Activated T-cell treated with anti-CD3 and anti-CD28 coated beads, Interleukin-2, amount 50 U/mL, for 24 hours (primary cell): ENCODE measurements at regions not wholly inside any gene's neighbourhood (a gene's known extent, or its start where the extent isn't known, plus 50 kb on each side); places are given as distances from the start of the nearest gene placed in this dataset.
"Not testable (repeated sequence)": the region's sequence is repeated elsewhere in the genome, so short reads cannot be mapped to it uniquely, and the experiment has no call there.

Source experiments
- DNase-seq: peaks from one replicate; pipeline ENCODE4 v3.0.0-alpha.2; 2020
- H3K27ac Mint-ChIP-seq: 2 replicates; pipeline ENCODE4 v1.8.0; 2020; ENCODE audit warnings: mild to moderate bottlenecking, mixed read lengths
- H3K27me3 Mint-ChIP-seq: 2 replicates; pipeline ENCODE4 v1.8.0; 2020; ENCODE audit warnings: mixed read lengths
- H3K36me3 Mint-ChIP-seq: 2 replicates; pipeline ENCODE4 v1.8.0; 2020; ENCODE audit warnings: low read depth, mixed read lengths
- H3K4me1 Mint-ChIP-seq: 2 replicates; pipeline ENCODE4 v1.8.0; 2020; ENCODE audit warnings: low read depth, mixed read lengths
- H3K4me3 Mint-ChIP-seq: 2 replicates; pipeline ENCODE4 v1.8.0; 2020; ENCODE audit warnings: mild to moderate bottlenecking, moderate library complexity, mixed read lengths
- H3K9me3 Mint-ChIP-seq: 2 replicates; pipeline ENCODE4 v1.8.0; 2020; ENCODE audit warnings: mixed read lengths

DNA sequence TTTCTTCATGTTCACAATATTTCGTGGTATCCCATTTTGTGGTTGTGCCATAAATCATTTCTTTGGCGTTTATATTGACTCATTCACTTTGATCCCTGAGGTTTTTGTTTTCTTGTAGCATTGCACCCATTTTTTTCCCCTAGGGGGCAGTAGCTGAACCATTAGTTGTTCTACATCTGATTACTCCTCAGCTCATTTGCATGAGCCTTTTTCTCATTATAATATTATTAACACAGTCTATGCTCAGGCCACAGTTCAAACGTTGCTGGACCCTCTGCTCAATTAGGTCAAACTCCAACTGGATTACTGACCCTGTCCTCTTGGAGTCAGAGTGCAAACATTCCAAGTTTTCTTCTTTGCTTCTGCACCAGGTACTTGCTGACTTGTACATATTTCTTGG lies 475.4 kb upstream of the SEL1L start:
- DNase-seq, result no peak
- H3K4me1 Mint-ChIP-seq, result no peaks in the 10 kb centered on the region
- H3K27ac Mint-ChIP-seq, result no peak overlapping the region
- no peaks in the 10 kb centered on the region for H3K36me3 Mint-ChIP-seq
- peaks cover 22% of the 10 kb centered on the region for H3K9me3 Mint-ChIP-seq
- H3K4me3 Mint-ChIP-seq, result no peak overlapping the region
- H3K27me3 Mint-ChIP-seq, result no peaks in the 10 kb centered on the region

DNA sequence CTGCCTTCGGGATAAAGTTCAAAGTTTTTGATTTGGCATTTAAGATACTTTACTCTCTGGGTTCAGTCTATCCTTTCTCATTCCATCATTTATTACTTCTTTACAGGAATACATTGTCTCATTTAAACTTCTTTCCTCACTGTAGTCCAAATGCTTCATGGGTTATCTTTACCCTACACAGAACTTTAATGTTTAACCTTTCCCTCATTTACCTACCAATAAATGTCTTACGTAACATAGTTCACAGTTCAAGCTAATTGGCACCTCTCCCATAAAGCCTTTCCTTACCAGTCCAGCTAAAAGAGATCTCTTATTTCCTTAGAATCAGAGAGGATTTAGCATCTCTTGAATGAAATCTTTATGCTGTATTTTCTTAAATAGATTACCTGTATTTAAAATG lies 476.3 kb upstream of the SEL1L start:
- H3K27ac Mint-ChIP-seq, result no peak overlapping the region

DNA sequence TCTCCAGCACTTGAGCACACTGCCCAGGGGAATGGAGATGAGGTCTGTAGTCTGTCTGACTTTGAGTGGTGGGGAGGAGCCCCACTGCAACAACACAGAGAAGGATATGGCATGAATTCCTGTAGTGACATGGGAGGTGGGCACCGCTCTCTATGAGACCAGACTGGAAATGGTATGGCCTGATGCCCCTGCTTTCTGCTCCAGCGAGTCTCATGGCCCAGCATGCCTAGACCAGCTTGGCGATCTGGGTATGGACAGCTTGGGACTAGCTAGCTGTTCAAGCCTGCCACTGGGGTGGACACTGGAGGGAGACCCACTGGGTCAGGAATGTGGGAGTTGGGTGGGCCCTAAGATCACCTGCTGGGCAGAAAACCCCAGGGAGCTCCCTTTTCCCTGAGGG lies 477.8 kb upstream of the SEL1L start:
- no peak overlapping the region for H3K4me3 Mint-ChIP-seq
- H3K9me3 Mint-ChIP-seq, result peaks cover 22% of the 10 kb centered on the region
- H3K27me3 Mint-ChIP-seq, result no peaks in the 10 kb centered on the region
- DNase-seq, result no peak
- no peaks in the 10 kb centered on the region for H3K4me1 Mint-ChIP-seq
- H3K36me3 Mint-ChIP-seq, result no peaks in the 10 kb centered on the region
- H3K27ac Mint-ChIP-seq, result no peak overlapping the region

More for the DNA sequence above, 476.3 kb upstream of the SEL1L start:
- DNase-seq, result no peak
- peaks cover 22% of the 10 kb centered on the region for H3K9me3 Mint-ChIP-seq
- no peaks in the 10 kb centered on the region for H3K36me3 Mint-ChIP-seq
- no peaks in the 10 kb centered on the region for H3K4me1 Mint-ChIP-seq
- no peak overlapping the region for H3K4me3 Mint-ChIP-seq
- no peaks in the 10 kb centered on the region for H3K27me3 Mint-ChIP-seq

DNA sequence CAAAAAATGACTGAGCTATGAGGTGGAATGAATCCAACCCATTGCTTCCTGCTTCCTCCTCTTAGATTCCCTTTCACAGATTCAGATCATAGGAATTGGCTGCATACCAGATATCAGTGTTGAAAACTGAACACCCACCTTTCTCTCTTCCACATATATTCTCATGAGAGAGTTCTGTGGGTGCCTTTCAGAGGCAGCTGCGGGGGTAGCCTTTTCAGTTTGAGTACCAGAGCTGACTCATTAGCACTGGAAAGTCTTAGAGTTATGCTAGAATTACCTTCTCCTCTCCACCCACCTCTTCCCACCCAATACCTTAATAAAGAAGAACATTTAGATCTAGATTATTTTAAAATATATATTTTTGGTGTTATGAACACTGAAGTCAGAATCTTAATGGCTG lies 495.4 kb upstream of the SEL1L start:
- no peak for DNase-seq
- no peak overlapping the region for H3K27ac Mint-ChIP-seq
- peaks cover 42% of the 10 kb centered on the region for H3K9me3 Mint-ChIP-seq
- no peaks in the 10 kb centered on the region for H3K36me3 Mint-ChIP-seq
- H3K4me3 Mint-ChIP-seq, result no peak overlapping the region
- H3K27me3 Mint-ChIP-seq, result no peaks in the 10 kb centered on the region
- no peaks in the 10 kb centered on the region for H3K4me1 Mint-ChIP-seq

DNA sequence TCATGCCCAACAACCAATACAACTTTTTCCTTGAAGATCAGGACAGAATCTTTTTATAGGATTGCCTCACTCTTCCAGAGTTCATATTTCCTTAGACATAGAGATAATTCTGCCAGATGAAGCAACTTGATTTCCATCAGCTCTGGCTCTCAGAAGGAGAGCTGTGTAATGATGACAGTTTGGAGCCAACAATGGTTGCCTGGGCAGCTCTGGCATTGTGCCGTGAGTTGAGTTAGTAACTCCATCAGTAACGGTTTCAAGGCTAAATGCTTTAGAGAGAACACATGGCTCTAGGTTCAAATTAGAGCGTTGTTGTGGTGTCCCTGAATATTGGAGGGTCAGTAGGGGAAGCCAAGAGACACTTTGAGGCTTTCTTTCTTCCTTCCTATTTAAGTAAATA lies 501.7 kb upstream of the SEL1L start:
- Mint-ChIP-seq H3K27me3 (no peaks in the 10 kb centered on the region), H3K36me3 (no peaks in the 10 kb centered on the region), H3K27ac (no peak overlapping the region), H3K4me3 (no peak overlapping the region), H3K9me3 (peaks cover 3% of the 10 kb centered on the region), H3K4me1 (no peaks in the 10 kb centered on the region)
- no peak for DNase-seq

DNA sequence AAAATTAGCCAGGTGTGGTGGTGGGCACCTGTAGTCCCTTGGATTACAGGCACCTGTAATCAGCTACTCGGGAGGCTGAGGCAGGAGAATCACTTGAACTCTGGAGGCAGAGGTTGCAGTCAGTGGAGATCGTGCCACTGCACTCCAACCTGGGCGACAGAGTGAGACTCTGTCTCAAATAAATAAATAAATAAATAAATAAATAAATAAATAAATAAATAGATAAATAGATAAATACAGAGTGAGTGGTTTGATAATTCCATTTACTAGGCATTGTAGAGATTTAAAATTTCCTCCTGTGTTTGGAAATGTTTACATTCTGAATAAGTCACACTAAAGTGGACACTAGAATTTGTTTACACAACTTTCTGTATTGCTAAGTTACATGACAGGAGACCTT lies 504.4 kb upstream of the SEL1L start:
- not testable (repeated sequence) for H3K4me1 Mint-ChIP-seq, H3K9me3 Mint-ChIP-seq, DNase-seq, H3K4me3 Mint-ChIP-seq, H3K36me3 Mint-ChIP-seq, H3K27ac Mint-ChIP-seq, H3K27me3 Mint-ChIP-seq

DNA sequence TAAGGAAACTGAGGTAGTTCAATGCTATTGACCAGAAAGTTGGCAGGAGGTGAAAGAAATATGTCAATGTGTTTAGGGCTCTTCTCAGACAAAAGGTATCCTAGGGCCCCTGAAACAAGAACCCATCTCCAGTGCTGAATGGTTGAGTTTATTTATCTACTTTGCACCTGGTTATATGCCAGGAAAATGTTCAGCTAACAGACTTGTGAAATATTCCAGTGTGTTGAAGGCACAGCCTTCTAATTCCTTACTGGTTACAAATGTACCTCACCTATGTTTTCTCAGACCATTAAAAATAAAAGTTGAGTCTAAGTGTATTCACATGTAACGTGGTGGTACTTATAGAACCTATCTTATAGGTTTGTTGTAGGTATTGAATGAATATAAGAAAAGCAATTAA lies 511.7 kb upstream of the SEL1L start:
- H3K9me3 Mint-ChIP-seq, result peaks cover 3% of the 10 kb centered on the region
- no peaks in the 10 kb centered on the region for H3K27me3 Mint-ChIP-seq
- no peaks in the 10 kb centered on the region for H3K4me1 Mint-ChIP-seq
- no peak overlapping the region for H3K27ac Mint-ChIP-seq
- no peak for DNase-seq
- H3K36me3 Mint-ChIP-seq, result no peaks in the 10 kb centered on the region
- H3K4me3 Mint-ChIP-seq, result no peak overlapping the region

- no peak overlapping the region for H3K27ac Mint-ChIP-seq
- no peak for DNase-seq
- peaks cover 3% of the 10 kb centered on the region for H3K9me3 Mint-ChIP-seq
- H3K27me3 Mint-ChIP-seq, result no peaks in the 10 kb centered on the region
- no peak overlapping the region for H3K4me3 Mint-ChIP-seq
- H3K4me1 Mint-ChIP-seq, result no peaks in the 10 kb centered on the region
- H3K36me3 Mint-ChIP-seq, result no peaks in the 10 kb centered on the region
Observed at GRCh38 chr14:82046512-82047226, 513.0 kb upstream of the SEL1L start.

GRCh38 chr14:82047777-82048470 lies 514.3 kb upstream of the SEL1L start:
- no peak for DNase-seq
- Mint-ChIP-seq H3K4me3 (no peak overlapping the region), H3K4me1 (no peaks in the 10 kb centered on the region), H3K36me3 (no peaks in the 10 kb centered on the region), H3K27me3 (no peaks in the 10 kb centered on the region), H3K9me3 (no peaks in the 10 kb centered on the region), H3K27ac (no peak overlapping the region)

GRCh38 chr14:82052778-82053177 lies 519.1 kb upstream of the SEL1L start:
- Mint-ChIP-seq H3K4me1 (no peaks in the 10 kb centered on the region), H3K4me3 (no peak overlapping the region), H3K36me3 (no peaks in the 10 kb centered on the region), H3K9me3 (peaks cover 3% of the 10 kb centered on the region), H3K27ac (no peak overlapping the region), H3K27me3 (no peaks in the 10 kb centered on the region)
- no peak for DNase-seq

GRCh38 chr14:82055515-82056115 lies 522.0 kb upstream of the SEL1L start:
- H3K9me3 Mint-ChIP-seq, result peaks cover 8% of the 10 kb centered on the region
- no peak for DNase-seq
- no peaks in the 10 kb centered on the region for H3K27me3 Mint-ChIP-seq
- H3K4me1 Mint-ChIP-seq, result no peaks in the 10 kb centered on the region
- H3K4me3 Mint-ChIP-seq, result no peak overlapping the region
- H3K36me3 Mint-ChIP-seq, result no peaks in the 10 kb centered on the region
- no peak overlapping the region for H3K27ac Mint-ChIP-seq

- Mint-ChIP-seq H3K9me3 (peaks cover 33% of the 10 kb centered on the region), H3K27ac (no peak overlapping the region), H3K27me3 (no peaks in the 10 kb centered on the region), H3K4me1 (no peaks in the 10 kb centered on the region), H3K36me3 (no peaks in the 10 kb centered on the region), H3K4me3 (no peak overlapping the region)
- DNase-seq, result no peak
Observed at GRCh38 chr14:82060219-82060618, 526.6 kb upstream of the SEL1L start.

GRCh38 chr14:82067221-82067875 lies 533.7 kb upstream of the SEL1L start:
- H3K4me1 Mint-ChIP-seq, result no peaks in the 10 kb centered on the region
- H3K27ac Mint-ChIP-seq, result no peak overlapping the region
- no peaks in the 10 kb centered on the region for H3K27me3 Mint-ChIP-seq
- H3K9me3 Mint-ChIP-seq, result peaks cover 34% of the 10 kb centered on the region
- H3K36me3 Mint-ChIP-seq, result no peaks in the 10 kb centered on the region
- DNase-seq, result no peak
- no peak overlapping the region for H3K4me3 Mint-ChIP-seq

GRCh38 chr14:82070040-82070439 lies 536.4 kb upstream of the SEL1L start:
- Mint-ChIP-seq H3K27ac (no peak overlapping the region), H3K4me3 (no peak overlapping the region), H3K27me3 (no peaks in the 10 kb centered on the region), H3K4me1 (no peaks in the 10 kb centered on the region), H3K36me3 (no peaks in the 10 kb centered on the region), H3K9me3 (peaks cover 11% of the 10 kb centered on the region)
- DNase-seq, result no peak

GRCh38 chr14:82070753-82071152 lies 537.1 kb upstream of the SEL1L start:
- H3K27ac Mint-ChIP-seq, result no peak overlapping the region
- H3K27me3 Mint-ChIP-seq, result no peaks in the 10 kb centered on the region
- no peaks in the 10 kb centered on the region for H3K36me3 Mint-ChIP-seq
- peaks cover 8% of the 10 kb centered on the region for H3K9me3 Mint-ChIP-seq
- H3K4me3 Mint-ChIP-seq, result no peak overlapping the region
- no peaks in the 10 kb centered on the region for H3K4me1 Mint-ChIP-seq
- DNase-seq, result no peak
